Natural killer cell (primary cell): ENCODE measurements at regions not wholly inside any gene's neighbourhood (a gene's known extent, or its start where the extent isn't known, plus 50 kb on each side); places are given as distances from the start of the nearest gene placed in this dataset.

ENCODE experiments used
- ATAC-seq, 3 donors: fragments of 150-1000 bp in 2 of 3; fragments of 200-7000 bp in 1 of 3; cut with Tn5 transposase; 1 replicate in 1 of 3; 2 replicates in 2 of 3; pipeline ENCODE4 v1.10.0; 2021; ENCODE audit warnings: mild to moderate bottlenecking in 2 of 3, moderate library complexity in 2 of 3
- DNase-seq, 2 donors: peaks; one replicate each; pipeline versions ENCODE4 v3.0.0 to v3.0.0-alpha.2; 2013 to 2021; ENCODE audit warnings: mixed read lengths in 1 of 2
- H3K27ac ChIP-seq: one replicate; pipeline ENCODE4 v1.5.1; 2013; ENCODE audit warnings: mild to moderate bottlenecking, low read length
- H3K27me3 ChIP-seq: one replicate; pipeline ENCODE4 v1.6.1; 2013; ENCODE audit warnings: low read length; ENCODE audit not compliant: control insufficient read depth, insufficient read depth
- H3K36me3 ChIP-seq: one replicate; pipeline ENCODE4 v1.6.1; 2013; ENCODE audit warnings: low read length; ENCODE audit not compliant: control insufficient read depth, insufficient read depth
- H3K4me1 ChIP-seq: one replicate; pipeline ENCODE4 v1.6.1; 2013; ENCODE audit warnings: low read length; ENCODE audit not compliant: control insufficient read depth, insufficient read depth
- H3K4me3 ChIP-seq: one replicate; pipeline ENCODE4 v1.5.1; 2013; ENCODE audit warnings: low read length
- H3K9me3 ChIP-seq: one replicate; pipeline ENCODE4 v1.6.1; 2013; ENCODE audit warnings: low read length; ENCODE audit not compliant: control insufficient read depth, insufficient read depth
- H3K27ac Mint-ChIP-seq, 2 donors: one replicate each; pipeline ENCODE4 v1.8.0; 2022; ENCODE audit warnings: mild to moderate bottlenecking in 2 of 2, mixed read lengths in 2 of 2, moderate library complexity in 1 of 2
- H3K27me3 Mint-ChIP-seq, 2 donors: one replicate each; pipeline ENCODE4 v1.8.0; 2022; ENCODE audit warnings: low read depth in 2 of 2, mixed read lengths in 2 of 2
- H3K36me3 Mint-ChIP-seq: one replicate; pipeline ENCODE4 v1.8.0; 2022; ENCODE audit warnings: mixed read lengths
- H3K4me1 Mint-ChIP-seq, 2 donors: one replicate each; pipeline ENCODE4 v1.8.0; 2022; ENCODE audit warnings: mixed read lengths in 2 of 2
- H3K4me3 Mint-ChIP-seq: one replicate; pipeline ENCODE4 v1.8.0; 2022; ENCODE audit warnings: mild to moderate bottlenecking, moderate library complexity, mixed read lengths
- H3K9me3 Mint-ChIP-seq, 2 donors: one replicate each; pipeline ENCODE4 v1.8.0; 2022; ENCODE audit warnings: mixed read lengths in 2 of 2
- CTCF ChIP-seq: fragments of 200-600 bp; IDR thresholded peaks from one replicate; pipeline ENCODE4 v1.8.0; 2022; ENCODE audit warnings: antibody characterized with exemption
- WGBS: methylation state at CpG from one replicate; pipeline ENCODE4 v1.1.7; 2013; ENCODE audit warnings: missing lambda C conversion rate; ENCODE audit not compliant: insufficient coverage; 5-methylcytosine and 5-hydroxymethylcytosine counted together
- intact Hi-C: fragments of 100-400 bp; cut with micrococcal nuclease; formaldehyde crosslinking; loops from one replicate; pipeline ENCODE4 v1.14.2; 2022

GRCh38 chr1:29986986-29987385, 736.4 kb downstream of the MATN1 start:
- Mint-ChIP-seq H3K9me3 (no peaks in the 10 kb centered on the region), H3K36me3 (no peaks in the 10 kb centered on the region), H3K4me3 (no peak overlapping the region), H3K27ac (no peak overlapping the region), H3K27me3 (peaks cover 11 to 17% of the 10 kb centered on the region in 2 donors), H3K4me1 (no peaks in the 10 kb centered on the region)
- no peaks in the 10 kb centered on the region for H3K27me3 ChIP-seq
- DNase-seq (no peak), ATAC-seq (no peak)
- intact Hi-C loops: no loop called here
- H3K4me3 ChIP-seq: no peak overlapping the region
- H3K36me3 ChIP-seq: no peaks in the 10 kb centered on the region
- TF ChIP-seq CTCF: no peak
- H3K27ac ChIP-seq: no peak overlapping the region
- H3K4me1 ChIP-seq: no peaks in the 10 kb centered on the region
- WGBS: 82% methylated on average over 1 of the region's 2 CpGs
- H3K9me3 ChIP-seq: peaks cover 4% of the 10 kb centered on the region

DNA sequence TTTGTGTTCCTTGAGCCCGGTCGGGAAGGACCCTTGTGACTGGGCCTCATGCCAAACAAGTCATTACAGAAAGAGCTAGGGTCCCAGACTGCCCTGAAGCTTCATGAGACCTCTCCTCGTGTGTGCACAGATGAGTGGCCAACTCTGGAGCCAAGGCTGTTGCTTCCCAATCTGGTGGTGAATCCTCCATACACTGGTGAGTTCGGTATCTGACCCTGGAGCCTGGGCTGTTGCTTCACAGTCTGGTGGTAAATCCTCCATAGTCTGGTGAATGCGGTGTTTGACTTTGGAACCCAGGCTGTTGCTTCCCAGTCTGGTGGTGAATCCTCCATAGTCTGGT, 737.8 kb downstream of the MATN1 start:
- Histone ChIP-seq H3K27me3 (no peaks in the 10 kb centered on the region), H3K36me3 (no peaks in the 10 kb centered on the region), H3K4me3 (no peak overlapping the region), H3K9me3 (no peaks in the 10 kb centered on the region), H3K27ac (no peak overlapping the region), H3K4me1 (no peaks in the 10 kb centered on the region)
- no peaks in the 10 kb centered on the region for H3K9me3 Mint-ChIP-seq
- DNase-seq (no peak), ATAC-seq (no peak)
- 81% methylated on average over 4 of the region's 5 CpGs for WGBS
- TF ChIP-seq CTCF: no peak
- intact Hi-C loops: no loop called here
- no peaks in the 10 kb centered on the region for H3K4me1 Mint-ChIP-seq
- H3K27ac Mint-ChIP-seq: no peak overlapping the region
- no peak overlapping the region for H3K4me3 Mint-ChIP-seq
- H3K36me3 Mint-ChIP-seq: no peaks in the 10 kb centered on the region
- H3K27me3 Mint-ChIP-seq: peaks cover 22 to 25% of the 10 kb centered on the region in 2 donors

GRCh38 chr1:29984862-29985605, 738.4 kb downstream of the MATN1 start:
- intact Hi-C loops: no loop called here
- no peak overlapping the region for H3K4me3 Mint-ChIP-seq
- no peak for TF ChIP-seq CTCF
- H3K4me1 ChIP-seq: no peaks in the 10 kb centered on the region
- H3K27ac Mint-ChIP-seq: no peak overlapping the region
- H3K9me3 ChIP-seq: no peaks in the 10 kb centered on the region
- WGBS: 57% methylated on average over 6 of the region's 7 CpGs
- no peaks in the 10 kb centered on the region for H3K27me3 ChIP-seq
- DNase-seq: no peak
- H3K4me3 ChIP-seq: no peak overlapping the region
- H3K9me3 Mint-ChIP-seq: no peaks in the 10 kb centered on the region
- no peaks in the 10 kb centered on the region for H3K36me3 ChIP-seq
- H3K36me3 Mint-ChIP-seq: no peaks in the 10 kb centered on the region
- peaks cover 23 to 31% of the 10 kb centered on the region in 2 donors for H3K27me3 Mint-ChIP-seq
- no peak overlapping the region for H3K27ac ChIP-seq
- no peak for ATAC-seq
- H3K4me1 Mint-ChIP-seq: no peaks in the 10 kb centered on the region
